ENCODE measurements at regions not wholly inside any gene's neighbourhood (a gene's known extent, or its start where the extent isn't known, plus 50 kb on each side); places are given as distances from the start of the nearest gene placed in this dataset.

- no peak overlapping the region for H3K4me3 Mint-ChIP-seq
- no peak overlapping the region for H3K27ac Mint-ChIP-seq
- no peaks in the 10 kb centered on the region for H3K4me1 Mint-ChIP-seq
- H3K9me3 Mint-ChIP-seq, result no peaks in the 10 kb centered on the region
- DNase-seq (ENCODE audit: low spot score in 2 of 2, unreplicated experiment in 2 of 2), result no peak
- TF ChIP-seq, protein P1, sequence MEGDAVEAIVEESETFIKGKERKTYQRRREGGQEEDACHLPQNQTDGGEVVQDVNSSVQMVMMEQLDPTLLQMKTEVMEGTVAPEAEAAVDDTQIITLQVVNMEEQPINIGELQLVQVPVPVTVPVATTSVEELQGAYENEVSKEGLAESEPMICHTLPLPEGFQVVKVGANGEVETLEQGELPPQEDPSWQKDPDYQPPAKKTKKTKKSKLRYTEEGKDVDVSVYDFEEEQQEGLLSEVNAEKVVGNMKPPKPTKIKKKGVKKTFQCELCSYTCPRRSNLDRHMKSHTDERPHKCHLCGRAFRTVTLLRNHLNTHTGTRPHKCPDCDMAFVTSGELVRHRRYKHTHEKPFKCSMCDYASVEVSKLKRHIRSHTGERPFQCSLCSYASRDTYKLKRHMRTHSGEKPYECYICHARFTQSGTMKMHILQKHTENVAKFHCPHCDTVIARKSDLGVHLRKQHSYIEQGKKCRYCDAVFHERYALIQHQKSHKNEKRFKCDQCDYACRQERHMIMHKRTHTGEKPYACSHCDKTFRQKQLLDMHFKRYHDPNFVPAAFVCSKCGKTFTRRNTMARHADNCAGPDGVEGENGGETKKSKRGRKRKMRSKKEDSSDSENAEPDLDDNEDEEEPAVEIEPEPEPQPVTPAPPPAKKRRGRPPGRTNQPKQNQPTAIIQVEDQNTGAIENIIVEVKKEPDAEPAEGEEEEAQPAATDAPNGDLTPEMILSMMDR (IDR thresholded peaks at IDR 0.05; ENCODE audit: unreplicated experiment), result no peak
- H3K27me3 Mint-ChIP-seq (ENCODE audit: low read depth), result no peaks in the 10 kb centered on the region
- H3K36me3 Mint-ChIP-seq, result no peaks in the 10 kb centered on the region
Measured at GRCh38 chr4:129429581-129430320, 333.8 kb downstream of the C4orf33 start.

- peaks cover 4% of the 10 kb centered on the region for H3K27me3 Mint-ChIP-seq (ENCODE audit: low read depth)
- no peaks in the 10 kb centered on the region for H3K4me1 Mint-ChIP-seq
- no peaks in the 10 kb centered on the region for H3K9me3 Mint-ChIP-seq
- TF ChIP-seq, protein P1 (IDR thresholded peaks at IDR 0.05; ENCODE audit: unreplicated experiment), result no peak
- H3K27ac Mint-ChIP-seq, result no peak overlapping the region
- H3K4me3 Mint-ChIP-seq, result no peak overlapping the region
- DNase-seq (ENCODE audit: low spot score in 2 of 2, unreplicated experiment in 2 of 2), result no peak
- H3K36me3 Mint-ChIP-seq, result no peaks in the 10 kb centered on the region
Measured at GRCh38 chr4:129437347-129437746, 341.4 kb downstream of the C4orf33 start.

DNA sequence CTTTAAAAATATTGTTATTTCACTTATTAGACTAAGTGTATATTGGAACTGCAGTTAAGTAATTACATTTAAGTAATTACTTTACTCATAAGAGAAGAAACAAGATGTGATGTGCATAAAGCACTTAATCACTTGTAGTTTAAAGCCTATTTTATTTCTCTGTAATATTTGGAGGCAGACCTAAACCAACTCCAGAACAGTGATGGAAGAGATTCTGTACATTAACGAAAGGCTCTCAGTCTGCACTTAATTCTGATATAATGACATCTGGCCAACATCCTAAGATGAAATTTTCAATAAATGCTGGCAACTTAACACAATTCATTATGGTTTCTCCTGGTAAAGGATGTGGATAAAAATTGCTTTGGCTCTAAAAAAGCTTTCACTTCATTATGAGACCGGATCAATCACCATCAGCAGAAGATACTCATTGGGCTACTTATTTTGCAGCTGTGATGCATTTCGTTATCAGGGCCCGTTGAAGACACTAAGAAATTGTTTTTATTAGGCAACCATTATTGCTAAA is 342.6 kb downstream of the C4orf33 start:
- Mint-ChIP-seq H3K36me3 (no peaks in the 10 kb centered on the region), H3K4me1 (no peaks in the 10 kb centered on the region), H3K9me3 (no peaks in the 10 kb centered on the region), H3K27ac (no peak overlapping the region), H3K4me3 (no peak overlapping the region), H3K27me3 (ENCODE audit: low read depth) (peaks cover 4% of the 10 kb centered on the region)
- TF ChIP-seq, protein P1 (IDR thresholded peaks at IDR 0.05; ENCODE audit: unreplicated experiment), result no peak
- DNase-seq (ENCODE audit: low spot score in 2 of 2, unreplicated experiment in 2 of 2), result no peak

- H3K4me1 Mint-ChIP-seq, result peaks cover 1% of the 10 kb centered on the region
- H3K36me3 Mint-ChIP-seq, result no peaks in the 10 kb centered on the region
- DNase-seq (ENCODE audit: low spot score in 2 of 2, unreplicated experiment in 2 of 2), result no peak
- TF ChIP-seq, protein P1 (IDR thresholded peaks at IDR 0.05; ENCODE audit: unreplicated experiment), result no peak
- no peak overlapping the region for H3K27ac Mint-ChIP-seq
- H3K9me3 Mint-ChIP-seq, result peaks cover 13% of the 10 kb centered on the region
- peaks cover 7% of the 10 kb centered on the region for H3K27me3 Mint-ChIP-seq (ENCODE audit: low read depth)
- no peak overlapping the region for H3K4me3 Mint-ChIP-seq
Measured at GRCh38 chr4:129446074-129446473, 350.1 kb downstream of the C4orf33 start.

- peaks cover 4% of the 10 kb centered on the region for H3K27me3 Mint-ChIP-seq (ENCODE audit: low read depth)
- H3K9me3 Mint-ChIP-seq, result peaks cover 4% of the 10 kb centered on the region
- no peak for DNase-seq (ENCODE audit: low spot score in 2 of 2, unreplicated experiment in 2 of 2)
- H3K36me3 Mint-ChIP-seq, result no peaks in the 10 kb centered on the region
- H3K27ac Mint-ChIP-seq, result no peak overlapping the region
- TF ChIP-seq, protein P1 (IDR thresholded peaks at IDR 0.05; ENCODE audit: unreplicated experiment), result no peak
- H3K4me1 Mint-ChIP-seq, result no peaks in the 10 kb centered on the region
- H3K4me3 Mint-ChIP-seq, result no peak overlapping the region
Measured at GRCh38 chr4:129453524-129454200, 357.7 kb downstream of the C4orf33 start.
